ENCODE measurements at regions not wholly inside any gene's neighbourhood (a gene's known extent, or its start where the extent isn't known, plus 50 kb on each side); places are given as distances from the start of the nearest gene placed in this dataset.

GRCh38 chr5:106152569-106152968 lies 1518.2 kb downstream of the EFNA5 start:
- Histone ChIP-seq H3K27ac (ENCODE audit: low read depth, low read length, poor library complexity, severe bottlenecking) (no peak overlapping the region), H3K9me2 (ENCODE audit: insufficient read depth, low read length) (no peaks in the 10 kb centered on the region), H3K36me3 (ENCODE audit: insufficient read depth, low read length) (no peaks in the 10 kb centered on the region), H3K4me1 (ENCODE audit: insufficient read depth, low read length, poor library complexity, severe bottlenecking) (no peaks in the 10 kb centered on the region), H3K4me3 (ENCODE audit: low read depth, low read length, poor library complexity, severe bottlenecking) (no peak overlapping the region), H2AFZ (ENCODE audit: low read length) (no peak overlapping the region), H3K4me2 (ENCODE audit: low read length) (no peak overlapping the region), H3K79me2 (ENCODE audit: insufficient read depth, low read depth, low read length) (no peaks in the 10 kb centered on the region), H3K9me3 (ENCODE audit: low read length) (no peaks in the 10 kb centered on the region), H4K20me1 (ENCODE audit: insufficient read depth, low read length) (no peaks in the 10 kb centered on the region)
- BruUV-seq (replicated peaks) = no TSS peak
- TF ChIP-seq EZH2phosphoT487 (IDR thresholded peaks at IDR 0.05; ENCODE audit: borderline replicate concordance, low read depth, low read length) (no peak), CTCF (conservative IDR thresholded peaks at IDR 0.05; ENCODE audit: low read length) (no peak)
- intact Hi-C loops (cut with micrococcal nuclease; ENCODE audit: unreplicated experiment) = no loop called here
- ChIA-PET CTCF (ENCODE audit: unreplicated experiment) (no interaction called here), POLR2A (no interaction called here)
- DNase-seq (ENCODE audit: low spot score) = no peak

- Histone ChIP-seq H3K79me2 (ENCODE audit: insufficient read depth, low read depth, low read length) (no peaks in the 10 kb centered on the region), H3K4me1 (ENCODE audit: insufficient read depth, low read length, poor library complexity, severe bottlenecking) (no peaks in the 10 kb centered on the region), H3K9me3 (ENCODE audit: low read length) (no peaks in the 10 kb centered on the region), H3K27ac (ENCODE audit: low read depth, low read length, poor library complexity, severe bottlenecking) (no peak overlapping the region), H4K20me1 (ENCODE audit: insufficient read depth, low read length) (no peaks in the 10 kb centered on the region), H3K4me2 (ENCODE audit: low read length) (no peak overlapping the region), H2AFZ (ENCODE audit: low read length) (no peak overlapping the region), H3K4me3 (ENCODE audit: low read depth, low read length, poor library complexity, severe bottlenecking) (no peak overlapping the region), H3K36me3 (ENCODE audit: insufficient read depth, low read length) (no peaks in the 10 kb centered on the region), H3K9me2 (ENCODE audit: insufficient read depth, low read length) (no peaks in the 10 kb centered on the region)
- intact Hi-C loops (cut with micrococcal nuclease; ENCODE audit: unreplicated experiment) = no loop called here
- ChIA-PET POLR2A (no interaction called here), CTCF (ENCODE audit: unreplicated experiment) (no interaction called here)
- DNase-seq (ENCODE audit: low spot score) = no peak
- BruUV-seq (replicated peaks) = no TSS peak
- TF ChIP-seq EZH2phosphoT487 (IDR thresholded peaks at IDR 0.05; ENCODE audit: borderline replicate concordance, low read depth, low read length) (no peak), CTCF (conservative IDR thresholded peaks at IDR 0.05; ENCODE audit: low read length) (no peak)
Observed at GRCh38 chr5:106142116-106142515, 1528.6 kb downstream of the EFNA5 start.

- Histone ChIP-seq H3K4me2 (ENCODE audit: low read length) (no peak overlapping the region), H3K4me3 (ENCODE audit: low read depth, low read length, poor library complexity, severe bottlenecking) (no peak overlapping the region), H3K4me1 (ENCODE audit: insufficient read depth, low read length, poor library complexity, severe bottlenecking) (no peaks in the 10 kb centered on the region), H3K79me2 (ENCODE audit: insufficient read depth, low read depth, low read length) (no peaks in the 10 kb centered on the region), H2AFZ (ENCODE audit: low read length) (no peak overlapping the region), H3K36me3 (ENCODE audit: insufficient read depth, low read length) (no peaks in the 10 kb centered on the region), H3K27ac (ENCODE audit: low read depth, low read length, poor library complexity, severe bottlenecking) (no peak overlapping the region), H4K20me1 (ENCODE audit: insufficient read depth, low read length) (no peaks in the 10 kb centered on the region), H3K9me3 (ENCODE audit: low read length) (no peaks in the 10 kb centered on the region), H3K9me2 (ENCODE audit: insufficient read depth, low read length) (no peaks in the 10 kb centered on the region)
- BruUV-seq (replicated peaks) = no TSS peak
- no peak for TF ChIP-seq CTCF (conservative IDR thresholded peaks at IDR 0.05; ENCODE audit: low read length)
- TF ChIP-seq EZH2phosphoT487 (IDR thresholded peaks at IDR 0.05; ENCODE audit: borderline replicate concordance, low read depth, low read length) = no peak
- no peak for DNase-seq (ENCODE audit: low spot score)
- intact Hi-C loops (cut with micrococcal nuclease; ENCODE audit: unreplicated experiment) = no loop called here
- ChIA-PET CTCF (ENCODE audit: unreplicated experiment) (no interaction called here), POLR2A (no interaction called here)
Observed at GRCh38 chr5:106140101-106140500, 1530.6 kb downstream of the EFNA5 start.
